ENCODE measurements at regions not wholly inside any gene's neighbourhood (a gene's known extent, or its start where the extent isn't known, plus 50 kb on each side); places are given as distances from the start of the nearest gene placed in this dataset.

DNA sequence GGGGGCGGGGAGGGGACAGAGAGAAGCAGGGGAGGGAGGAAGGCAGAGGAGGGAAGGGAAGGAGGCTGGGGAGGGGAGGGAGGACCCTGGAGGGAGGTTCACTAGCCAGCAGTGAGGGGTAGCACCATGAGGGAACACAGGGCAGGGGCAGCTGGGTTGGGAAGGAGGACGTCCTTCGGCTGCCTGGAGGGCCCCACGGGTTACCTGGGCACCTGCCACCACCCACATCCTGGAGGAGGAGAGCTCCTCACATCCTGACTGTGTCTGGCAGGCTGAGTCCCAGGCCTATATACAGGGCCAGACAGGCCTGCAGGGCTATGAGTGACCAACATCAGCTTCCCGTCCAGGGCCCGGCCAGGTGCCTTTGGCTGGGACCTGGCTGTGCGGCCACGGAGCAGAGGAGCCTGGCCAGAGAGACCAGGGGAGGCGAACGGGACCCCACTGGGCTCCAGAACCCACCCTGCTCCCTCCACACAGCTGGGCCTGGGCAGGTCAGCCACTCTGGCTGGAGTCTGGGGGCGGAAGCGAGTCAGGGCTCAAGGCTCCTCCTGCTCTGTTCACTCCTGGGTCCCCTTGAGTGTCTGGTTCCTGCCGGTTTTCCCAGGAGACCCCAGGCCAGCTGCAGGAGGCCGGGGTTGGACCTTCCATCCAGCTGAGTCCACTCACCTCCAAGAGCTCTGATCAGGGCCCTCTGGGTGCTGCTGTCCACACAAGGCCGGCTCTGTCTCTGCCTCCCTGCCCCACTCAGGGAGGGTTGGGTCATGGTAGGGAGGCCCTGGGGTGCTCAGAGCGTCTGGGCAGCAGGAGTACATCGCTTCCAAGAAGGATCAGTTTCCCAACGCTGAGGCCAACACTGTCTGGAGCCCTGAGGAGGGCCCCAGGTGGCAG is 677.7 kb downstream of the BRD1 start:
- DNase-seq (ENCODE audit: low read depth), result no peak
- H3K4me3 ChIP-seq (ENCODE audit: low read length), result no peak overlapping the region
- TF ChIP-seq, protein P1, sequence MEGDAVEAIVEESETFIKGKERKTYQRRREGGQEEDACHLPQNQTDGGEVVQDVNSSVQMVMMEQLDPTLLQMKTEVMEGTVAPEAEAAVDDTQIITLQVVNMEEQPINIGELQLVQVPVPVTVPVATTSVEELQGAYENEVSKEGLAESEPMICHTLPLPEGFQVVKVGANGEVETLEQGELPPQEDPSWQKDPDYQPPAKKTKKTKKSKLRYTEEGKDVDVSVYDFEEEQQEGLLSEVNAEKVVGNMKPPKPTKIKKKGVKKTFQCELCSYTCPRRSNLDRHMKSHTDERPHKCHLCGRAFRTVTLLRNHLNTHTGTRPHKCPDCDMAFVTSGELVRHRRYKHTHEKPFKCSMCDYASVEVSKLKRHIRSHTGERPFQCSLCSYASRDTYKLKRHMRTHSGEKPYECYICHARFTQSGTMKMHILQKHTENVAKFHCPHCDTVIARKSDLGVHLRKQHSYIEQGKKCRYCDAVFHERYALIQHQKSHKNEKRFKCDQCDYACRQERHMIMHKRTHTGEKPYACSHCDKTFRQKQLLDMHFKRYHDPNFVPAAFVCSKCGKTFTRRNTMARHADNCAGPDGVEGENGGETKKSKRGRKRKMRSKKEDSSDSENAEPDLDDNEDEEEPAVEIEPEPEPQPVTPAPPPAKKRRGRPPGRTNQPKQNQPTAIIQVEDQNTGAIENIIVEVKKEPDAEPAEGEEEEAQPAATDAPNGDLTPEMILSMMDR (IDR thresholded peaks at IDR 0.05; ENCODE audit: insufficient read depth, low read depth, low read length, missing control alignments), result no peak

DNA sequence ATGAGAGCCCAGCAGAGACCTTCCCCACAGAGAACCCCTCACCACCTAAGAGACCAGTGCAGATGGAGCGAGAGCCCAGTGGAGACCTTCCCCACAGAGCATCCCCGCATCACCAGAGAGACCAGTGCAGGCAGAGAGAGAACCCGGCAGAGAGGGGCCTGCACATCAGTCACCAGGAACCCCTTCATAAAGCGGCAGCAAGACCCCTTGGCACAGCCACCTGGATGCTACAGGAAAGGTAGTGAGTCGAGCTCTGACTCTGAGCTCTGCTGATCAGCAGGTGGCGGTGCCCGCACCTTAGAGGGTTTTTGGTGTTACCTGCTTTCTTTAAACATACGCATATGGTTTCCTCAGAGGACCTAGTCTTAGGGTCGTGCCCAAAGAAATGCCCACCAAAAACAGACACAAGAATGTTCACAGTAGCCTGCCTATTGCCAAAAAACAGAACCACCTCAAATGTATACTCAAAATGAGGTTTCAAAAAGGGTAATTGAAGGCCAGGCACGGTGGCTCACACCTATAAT is 678.7 kb downstream of the BRD1 start:
- TF ChIP-seq, protein P1 (IDR thresholded peaks at IDR 0.05; ENCODE audit: insufficient read depth, low read depth, low read length, missing control alignments), result no peak
- no peak overlapping the region for H3K4me3 ChIP-seq (ENCODE audit: low read length)
- DNase-seq (ENCODE audit: low read depth), result no peak

- H3K4me3 ChIP-seq (ENCODE audit: low read length), result no peak overlapping the region
- TF ChIP-seq, protein P1 (IDR thresholded peaks at IDR 0.05; ENCODE audit: insufficient read depth, low read depth, low read length, missing control alignments), result no peak
- no peak for DNase-seq (ENCODE audit: low read depth)
Observed at GRCh38 chr22:49147617-49148175, 680.0 kb downstream of the BRD1 start.

DNA sequence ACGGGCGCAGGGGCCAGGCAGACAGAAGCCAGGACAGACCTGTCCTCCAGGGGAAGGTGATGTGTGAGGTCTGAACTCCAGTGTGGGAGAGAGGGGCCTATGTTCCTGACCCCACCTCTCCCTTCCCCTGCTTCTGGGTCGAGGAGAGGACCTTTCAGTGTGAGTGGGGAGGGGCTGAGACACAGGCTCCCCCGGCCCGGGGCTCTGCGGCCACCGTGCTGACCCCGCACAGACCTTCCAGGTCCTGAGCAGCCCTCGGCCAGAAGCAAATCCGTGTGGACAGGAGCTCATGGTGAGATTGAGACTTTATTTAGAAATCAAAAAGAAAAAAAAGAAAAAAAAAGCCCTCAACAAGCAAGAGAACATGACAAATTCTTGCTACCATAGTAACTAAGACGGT is 680.5 kb downstream of the BRD1 start:
- no peak overlapping the region for H3K4me3 ChIP-seq (ENCODE audit: low read length)
- TF ChIP-seq, protein P1 (IDR thresholded peaks at IDR 0.05; ENCODE audit: insufficient read depth, low read depth, low read length, missing control alignments), result no peak
- DNase-seq (ENCODE audit: low read depth), result no peak

GRCh38 chr22:49146511-49146910 is 681.2 kb downstream of the BRD1 start:
- no peak for DNase-seq (ENCODE audit: low read depth)
- H3K4me3 ChIP-seq (ENCODE audit: low read length), result no peak overlapping the region
- TF ChIP-seq, protein P1 (IDR thresholded peaks at IDR 0.05; ENCODE audit: insufficient read depth, low read depth, low read length, missing control alignments), result no peak

- no peak for DNase-seq (ENCODE audit: low read depth)
- no peak overlapping the region for H3K4me3 ChIP-seq (ENCODE audit: low read length)
- TF ChIP-seq, protein P1 (IDR thresholded peaks at IDR 0.05; ENCODE audit: insufficient read depth, low read depth, low read length, missing control alignments), result no peak
Observed at GRCh38 chr22:49143812-49144211, 683.9 kb downstream of the BRD1 start.

Measured in epithelial cell of esophagus (primary cell).